PC-3 (cell line): ENCODE measurements at regions not wholly inside any gene's neighbourhood (a gene's known extent, or its start where the extent isn't known, plus 50 kb on each side); places are given as distances from the start of the nearest gene placed in this dataset.

Experiments used
- ATAC-seq: fragments of 200-7000 bp; cut with Tn5 transposase; 2 replicates; pipeline ENCODE4 v1.9.1; 2020; ENCODE audit warnings: mild to moderate bottlenecking, moderate library complexity
- BruUV-seq: library from RNA; stranded (reverse); fragments of 400-500 nt; replicated peaks from 2 replicates; lab custom pipeline; 2021; lab: Mats Ljungman, UMichigan
- CTCF ChIA-PET: fragments of 300-600 bp; sonication (Branson Sonifier 250); formaldehyde crosslinking; loops from one replicate; lab custom pipeline; 2022; ENCODE audit warnings: antibody characterized with exemption; lab: Charles Lee
- POLR2A ChIA-PET: fragments of 300-600 bp; sonication (Branson Sonifier 250); formaldehyde crosslinking; loops from one replicate; lab custom pipeline; 2022; ENCODE audit warnings: antibody characterized with exemption; ENCODE audit not compliant: unreplicated experiment; lab: Charles Lee
- DNase-seq: peaks from one replicate; pipeline ENCODE4 v3.0.0-alpha.2; 2015
- H2AFZ ChIP-seq: fragments of 300-600 bp; sonication (generic); 2 replicates; pipeline ENCODE4 v1.6.0; 2016; ENCODE audit warnings: antibody characterized with exemption, low read length
- H3F3A ChIP-seq: fragments of 300-600 bp; sonication (generic); one replicate; pipeline ENCODE4 v1.6.0; 2017; ENCODE audit warnings: antibody characterized with exemption, low read length, control low read depth, mild to moderate bottlenecking; ENCODE audit not compliant: unreplicated experiment
- H3K27ac ChIP-seq: fragments of 300-600 bp; sonication (generic); 2 replicates; pipeline ENCODE4 v1.5.1; 2016; ENCODE audit warnings: mild to moderate bottlenecking, low read length
- H3K27me3 ChIP-seq: fragments of 300-600 bp; sonication (generic); 2 replicates; pipeline ENCODE4 v1.6.1; 2016; ENCODE audit warnings: low read length, mixed read lengths
- H3K36me3 ChIP-seq: fragments of 300-600 bp; sonication (generic); 2 replicates; pipeline ENCODE4 v1.6.1; 2016; ENCODE audit warnings: low read depth, mixed run types, low read length, mixed read lengths
- H3K4me1 ChIP-seq: fragments of 300-600 bp; sonication (generic); 2 replicates; pipeline ENCODE4 v1.5.1; 2016; ENCODE audit warnings: low read length; ENCODE audit not compliant: insufficient read depth
- H3K4me2 ChIP-seq: fragments of 300-600 bp; sonication (generic); 2 replicates; pipeline ENCODE4 v1.6.0; 2016; ENCODE audit warnings: low read length
- H3K4me3 ChIP-seq: fragments of 300-600 bp; sonication (generic); 2 replicates; pipeline ENCODE4 v1.5.1; 2016; ENCODE audit warnings: mild to moderate bottlenecking, low read length, mixed read lengths
- H3K79me2 ChIP-seq: fragments of 300-600 bp; sonication (generic); 2 replicates; pipeline ENCODE4 v1.6.1; 2017; ENCODE audit warnings: low read length, mixed read lengths
- H3K9ac ChIP-seq: fragments of 300-600 bp; sonication (generic); 2 replicates; pipeline ENCODE4 v1.6.0; 2016; ENCODE audit warnings: mild to moderate bottlenecking, low read length
- H3K9me2 ChIP-seq: fragments of 300-600 bp; sonication (generic); replicated peaks from 2 replicates; pipeline ENCODE4 v1.6.1; 2016; ENCODE audit warnings: mixed run types, low read length, mixed read lengths
- H3K9me3 ChIP-seq: fragments of 300-600 bp; sonication (generic); 2 replicates; pipeline ENCODE4 v1.6.1; 2016; ENCODE audit warnings: low read length, mixed read lengths
- H4K20me1 ChIP-seq: fragments of 300-600 bp; sonication (generic); 2 replicates; pipeline ENCODE4 v1.6.1; 2016; ENCODE audit warnings: low read length, mixed read lengths
- EZH2 ChIP-seq: fragments of 300-600 bp; sonication (generic); IDR thresholded peaks from one replicate; pipeline ENCODE4 v1.6.1; 2017; ENCODE audit warnings: antibody characterized with exemption, mild to moderate bottlenecking, low read length; ENCODE audit not compliant: unreplicated experiment
- EZH2phosphoT487 ChIP-seq: fragments of 300-600 bp; sonication (generic); IDR thresholded peaks from 2 replicates; pipeline ENCODE4 v1.6.1; 2018; ENCODE audit warnings: mild to moderate bottlenecking, antibody characterized with exemption, low read length, borderline replicate concordance
- intact Hi-C: fragments of 100-400 bp; cut with micrococcal nuclease; formaldehyde crosslinking; loops from 2 replicates; pipeline ENCODE4 v1.9.0; 2023
- TF ChIP-seq, protein P1 (sequence below): fragments of 300-600 bp; sonication (generic); conservative IDR thresholded peaks from 2 replicates; pipeline ENCODE4 v1.5.1; 2017; ENCODE audit warnings: antibody characterized with exemption, low read depth, mild to moderate bottlenecking, low read length

DNA sequence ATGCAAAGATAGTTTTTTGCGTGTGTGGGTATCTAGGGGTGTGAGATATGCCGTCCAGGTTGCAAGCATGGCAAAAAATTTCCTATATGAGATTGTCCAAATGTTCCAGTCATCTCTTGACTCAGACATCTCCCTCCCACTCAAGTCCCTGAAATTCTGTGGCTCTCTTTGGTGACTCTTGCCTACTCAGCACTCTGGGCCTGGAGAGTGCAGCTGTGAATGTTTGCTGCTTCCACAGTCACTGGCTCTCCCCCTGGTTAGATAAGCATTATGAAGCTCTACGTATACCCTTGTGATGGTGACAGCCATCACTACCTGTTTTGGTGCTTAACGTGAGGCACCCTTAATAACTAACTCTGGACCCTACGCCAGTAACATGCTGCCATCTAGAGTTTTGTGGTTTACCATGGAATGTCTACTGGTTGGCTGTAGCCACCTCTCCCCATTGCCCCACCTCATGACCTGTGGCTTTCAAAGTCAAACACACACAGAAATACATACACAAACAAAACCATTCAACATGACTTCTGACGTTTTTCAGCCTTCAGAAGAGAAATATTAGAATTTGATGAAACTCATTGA, 621.9 kb upstream of the CITED2 start:
- Histone ChIP-seq H4K20me1 (no peaks in the 10 kb centered on the region), H3K27me3 (no peaks in the 10 kb centered on the region), H3K27ac (no peak overlapping the region), H3K9me2 (no peaks in the 10 kb centered on the region), H3K36me3 (no peaks in the 10 kb centered on the region), H3K9me3 (no peaks in the 10 kb centered on the region), H3K4me1 (no peaks in the 10 kb centered on the region), H3F3A (no peaks in the 10 kb centered on the region), H3K4me2 (no peak overlapping the region), H3K79me2 (no peaks in the 10 kb centered on the region), H2AFZ (no peak overlapping the region), H3K4me3 (no peak overlapping the region), H3K9ac (no peak overlapping the region)
- DNase-seq, result no peak
- ChIA-PET CTCF (no interaction called here), POLR2A (no interaction called here)
- no peak for ATAC-seq
- BruUV-seq, result no TSS peak
- TF ChIP-seq, protein P1, sequence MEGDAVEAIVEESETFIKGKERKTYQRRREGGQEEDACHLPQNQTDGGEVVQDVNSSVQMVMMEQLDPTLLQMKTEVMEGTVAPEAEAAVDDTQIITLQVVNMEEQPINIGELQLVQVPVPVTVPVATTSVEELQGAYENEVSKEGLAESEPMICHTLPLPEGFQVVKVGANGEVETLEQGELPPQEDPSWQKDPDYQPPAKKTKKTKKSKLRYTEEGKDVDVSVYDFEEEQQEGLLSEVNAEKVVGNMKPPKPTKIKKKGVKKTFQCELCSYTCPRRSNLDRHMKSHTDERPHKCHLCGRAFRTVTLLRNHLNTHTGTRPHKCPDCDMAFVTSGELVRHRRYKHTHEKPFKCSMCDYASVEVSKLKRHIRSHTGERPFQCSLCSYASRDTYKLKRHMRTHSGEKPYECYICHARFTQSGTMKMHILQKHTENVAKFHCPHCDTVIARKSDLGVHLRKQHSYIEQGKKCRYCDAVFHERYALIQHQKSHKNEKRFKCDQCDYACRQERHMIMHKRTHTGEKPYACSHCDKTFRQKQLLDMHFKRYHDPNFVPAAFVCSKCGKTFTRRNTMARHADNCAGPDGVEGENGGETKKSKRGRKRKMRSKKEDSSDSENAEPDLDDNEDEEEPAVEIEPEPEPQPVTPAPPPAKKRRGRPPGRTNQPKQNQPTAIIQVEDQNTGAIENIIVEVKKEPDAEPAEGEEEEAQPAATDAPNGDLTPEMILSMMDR, result no peak
- TF ChIP-seq EZH2 (no peak), EZH2phosphoT487 (no peak)
- intact Hi-C loops, result no loop called here

- ChIA-PET CTCF (no interaction called here), POLR2A (no interaction called here)
Measured at GRCh38 chr6:139994998-139995397, 620.5 kb upstream of the CITED2 start.

GRCh38 chr6:139990856-139991465, 616.5 kb upstream of the CITED2 start:
- ATAC-seq, result no peak
- H3K9ac ChIP-seq, result no peak overlapping the region
- POLR2A ChIA-PET, result no interaction called here
- no peak overlapping the region for H3K4me2 ChIP-seq
- H2AFZ ChIP-seq, result no peak overlapping the region
- CTCF ChIA-PET, result no interaction called here
- H3K36me3 ChIP-seq, result no peaks in the 10 kb centered on the region
- no peaks in the 10 kb centered on the region for H3K79me2 ChIP-seq
- TF ChIP-seq, protein P1, result no peak
- TF ChIP-seq EZH2phosphoT487 (no peak), EZH2 (no peak)
- H3F3A ChIP-seq, result no peaks in the 10 kb centered on the region
- H3K9me2 ChIP-seq, result no peaks in the 10 kb centered on the region
- no peaks in the 10 kb centered on the region for H3K4me1 ChIP-seq
- H3K4me3 ChIP-seq, result no peak overlapping the region
- H4K20me1 ChIP-seq, result no peaks in the 10 kb centered on the region
- intact Hi-C loops, result no loop called here
- no peaks in the 10 kb centered on the region for H3K9me3 ChIP-seq
- no peaks in the 10 kb centered on the region for H3K27me3 ChIP-seq
- DNase-seq, result no peak
- no TSS peak for BruUV-seq
- no peak overlapping the region for H3K27ac ChIP-seq

More at GRCh38 chr6:139994998-139995397, 620.5 kb upstream of the CITED2 start:
- Histone ChIP-seq H3K4me2 (no peak overlapping the region), H3K4me3 (no peak overlapping the region), H3K9me3 (no peaks in the 10 kb centered on the region), H4K20me1 (no peaks in the 10 kb centered on the region), H3K79me2 (no peaks in the 10 kb centered on the region), H3K36me3 (no peaks in the 10 kb centered on the region), H3K9me2 (no peaks in the 10 kb centered on the region), H3F3A (no peaks in the 10 kb centered on the region), H2AFZ (no peak overlapping the region), H3K9ac (no peak overlapping the region), H3K4me1 (no peaks in the 10 kb centered on the region), H3K27me3 (no peaks in the 10 kb centered on the region), H3K27ac (no peak overlapping the region)
- ATAC-seq (no peak), DNase-seq (no peak)
- no TSS peak for BruUV-seq
- intact Hi-C loops, result no loop called here
- TF ChIP-seq, protein P1, result no peak
- no peak for TF ChIP-seq EZH2phosphoT487
- no peak for TF ChIP-seq EZH2
